Fibroblast of villous mesenchyme (primary cell): ENCODE measurements at regions not wholly inside any gene's neighbourhood (a gene's known extent, or its start where the extent isn't known, plus 50 kb on each side); places are given as distances from the start of the nearest gene placed in this dataset.

ENCODE experiments used
- DNase-seq: peaks from one replicate; pipeline ENCODE4 v3.0.0-alpha.2; 2010; ENCODE audit warnings: low read depth
- H3K4me3 ChIP-seq: 2 replicates; pipeline ENCODE4 v1.5.1; 2011; ENCODE audit warnings: low read depth, mild to moderate bottlenecking, low read length
- TF ChIP-seq, protein P1 (sequence below): IDR thresholded peaks from 2 replicates; pipeline ENCODE4 v1.5.1; 2012; ENCODE audit warnings: low read depth, mild to moderate bottlenecking, low read length; ENCODE audit not compliant: insufficient read depth

DNA sequence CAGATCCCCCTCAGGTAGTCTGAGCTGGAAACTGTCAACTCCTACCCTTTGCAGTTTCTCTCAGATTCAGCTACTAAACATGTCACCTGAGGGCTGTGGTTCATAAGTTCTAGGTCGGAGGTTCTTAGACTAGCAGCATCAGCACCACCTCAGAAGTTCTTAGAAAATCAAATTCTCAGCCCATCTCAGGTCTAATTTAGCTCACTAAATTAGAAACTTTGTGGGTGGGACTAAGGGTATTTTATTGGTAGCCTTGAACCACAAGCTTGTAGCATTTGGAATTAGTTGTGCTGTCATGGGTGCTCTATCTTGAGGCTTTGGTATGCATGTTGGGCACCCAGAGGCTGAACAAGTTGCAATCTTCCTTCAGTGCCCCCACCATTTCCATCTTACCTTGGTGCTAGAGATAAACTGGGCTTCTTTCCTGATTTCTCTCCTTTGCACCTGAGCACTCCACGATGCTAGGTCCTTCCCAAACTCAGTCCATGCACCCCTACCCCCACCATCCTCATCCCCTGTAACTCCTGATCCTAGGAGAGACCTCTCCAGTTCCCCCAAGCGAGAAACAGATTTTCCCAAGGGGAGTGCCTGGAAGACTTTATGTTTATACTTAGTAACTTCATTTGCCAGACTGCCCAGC, 54.2 kb downstream of the S1PR1 start:
- no peak for DNase-seq

DNA sequence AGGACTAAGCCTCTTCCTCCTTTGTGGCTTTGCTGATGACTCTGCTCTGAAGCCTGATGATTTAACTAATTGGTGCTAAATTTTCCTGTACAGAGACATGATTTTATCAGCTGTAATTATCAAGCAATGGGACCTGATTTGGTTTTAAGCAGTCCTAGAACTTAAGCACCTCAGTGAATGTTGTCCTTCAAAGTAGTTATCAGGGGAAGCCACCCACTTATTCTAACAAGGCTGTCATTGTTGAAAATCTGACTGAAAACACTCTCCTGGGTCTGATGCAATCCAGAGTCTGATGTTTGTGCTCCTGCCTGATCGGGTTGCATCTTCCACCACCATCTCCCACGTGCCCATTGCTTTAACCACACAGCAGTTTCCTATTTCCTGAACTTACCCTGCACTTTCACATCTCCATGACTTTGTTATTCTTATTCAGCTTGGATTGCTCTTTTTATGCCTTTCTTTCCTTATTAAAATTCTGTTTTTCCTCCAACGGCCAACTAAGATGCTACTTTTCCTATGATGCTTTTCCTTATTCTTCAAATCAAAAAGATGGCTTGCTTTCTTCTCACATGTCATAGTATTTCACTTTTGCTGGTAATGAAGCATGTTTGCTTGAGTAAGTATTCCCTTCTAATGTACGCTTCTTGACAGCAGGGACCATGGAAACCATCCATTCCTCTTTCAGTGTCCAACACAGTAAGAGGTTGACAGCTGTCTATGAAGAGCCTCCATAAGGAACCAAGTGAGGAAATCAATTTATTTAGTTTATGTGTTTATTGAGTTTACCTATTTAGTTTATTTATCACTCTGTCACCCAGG, 55.0 kb downstream of the S1PR1 start:
- TF ChIP-seq, protein P1, sequence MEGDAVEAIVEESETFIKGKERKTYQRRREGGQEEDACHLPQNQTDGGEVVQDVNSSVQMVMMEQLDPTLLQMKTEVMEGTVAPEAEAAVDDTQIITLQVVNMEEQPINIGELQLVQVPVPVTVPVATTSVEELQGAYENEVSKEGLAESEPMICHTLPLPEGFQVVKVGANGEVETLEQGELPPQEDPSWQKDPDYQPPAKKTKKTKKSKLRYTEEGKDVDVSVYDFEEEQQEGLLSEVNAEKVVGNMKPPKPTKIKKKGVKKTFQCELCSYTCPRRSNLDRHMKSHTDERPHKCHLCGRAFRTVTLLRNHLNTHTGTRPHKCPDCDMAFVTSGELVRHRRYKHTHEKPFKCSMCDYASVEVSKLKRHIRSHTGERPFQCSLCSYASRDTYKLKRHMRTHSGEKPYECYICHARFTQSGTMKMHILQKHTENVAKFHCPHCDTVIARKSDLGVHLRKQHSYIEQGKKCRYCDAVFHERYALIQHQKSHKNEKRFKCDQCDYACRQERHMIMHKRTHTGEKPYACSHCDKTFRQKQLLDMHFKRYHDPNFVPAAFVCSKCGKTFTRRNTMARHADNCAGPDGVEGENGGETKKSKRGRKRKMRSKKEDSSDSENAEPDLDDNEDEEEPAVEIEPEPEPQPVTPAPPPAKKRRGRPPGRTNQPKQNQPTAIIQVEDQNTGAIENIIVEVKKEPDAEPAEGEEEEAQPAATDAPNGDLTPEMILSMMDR, result no peak
- peak; percentile 80 for DNase-seq
- no peak overlapping the region for H3K4me3 ChIP-seq

More for the DNA sequence above, 54.2 kb downstream of the S1PR1 start:
- H3K4me3 ChIP-seq, result no peak overlapping the region
- TF ChIP-seq, protein P1, result no peak

DNA sequence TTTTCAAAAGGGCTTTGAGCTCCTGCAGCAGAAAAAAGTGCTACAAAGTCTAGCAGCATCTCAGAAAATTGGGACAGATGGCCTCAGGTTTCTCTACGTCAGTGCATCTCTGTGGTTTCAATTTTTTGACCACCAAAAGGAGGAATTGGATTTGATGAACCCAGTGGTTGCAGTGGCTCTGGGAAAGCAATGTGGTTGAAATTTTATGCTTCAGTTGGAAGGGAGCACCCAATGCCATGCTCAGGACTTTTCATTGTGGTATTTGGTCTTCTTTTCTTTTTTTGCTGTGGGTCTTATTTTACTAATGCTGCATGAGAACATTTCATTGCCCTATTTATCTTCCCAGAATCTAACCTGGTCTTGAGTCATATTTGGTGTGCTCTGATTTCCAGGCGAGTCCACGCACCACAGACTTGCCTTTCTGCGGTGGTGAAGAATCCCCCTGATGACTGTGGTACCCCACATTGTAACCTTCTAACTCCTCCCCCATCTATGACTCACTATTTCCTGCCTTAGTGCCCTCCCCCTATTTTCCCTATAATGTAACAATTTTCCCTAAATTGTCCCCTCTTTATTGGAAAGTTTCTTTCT, 56.7 kb downstream of the S1PR1 start:
- peak; percentile 35 for DNase-seq
- TF ChIP-seq, protein P1, result no peak
- H3K4me3 ChIP-seq, result no peak overlapping the region

DNA sequence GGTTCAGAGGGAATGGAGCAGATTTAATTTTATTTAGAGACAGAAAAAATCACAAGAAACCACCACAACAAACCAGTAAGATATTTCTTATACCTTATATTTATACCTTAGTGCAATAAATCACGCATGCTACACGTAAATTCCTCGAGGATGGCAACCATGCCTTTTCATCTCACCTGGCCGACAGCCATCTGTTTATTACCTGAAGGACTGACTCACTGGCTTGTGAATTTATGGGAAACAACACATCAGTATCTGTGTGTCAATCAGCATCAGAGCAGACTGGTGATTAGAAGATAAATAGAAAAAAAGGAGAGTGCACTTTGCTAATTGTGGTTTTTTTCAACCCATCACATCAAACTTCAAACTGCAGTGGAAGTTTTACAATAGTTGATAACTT, 58.4 kb downstream of the S1PR1 start:
- TF ChIP-seq, protein P1, result no peak
- H3K4me3 ChIP-seq, result no peak overlapping the region
- no peak for DNase-seq

DNA sequence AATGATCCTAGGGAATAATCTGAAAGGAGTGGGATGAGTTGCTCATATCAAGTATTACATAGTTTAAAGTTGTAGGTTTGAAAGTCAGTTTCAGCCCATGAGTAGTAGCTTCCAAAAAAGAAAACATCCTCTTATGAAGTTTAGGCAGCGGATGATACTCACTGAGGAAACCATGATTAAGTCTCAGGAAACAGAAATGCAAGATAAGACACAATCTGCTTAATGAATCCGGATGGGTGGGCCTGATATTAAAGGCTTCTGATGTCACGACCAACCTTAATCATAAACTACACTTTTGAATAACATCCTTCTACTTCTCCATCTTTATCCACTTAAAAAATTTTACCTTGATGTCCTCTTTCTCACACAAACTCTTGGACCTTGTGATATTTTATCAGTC, 61.8 kb downstream of the S1PR1 start:
- TF ChIP-seq, protein P1, result no peak
- DNase-seq, result no peak

DNA sequence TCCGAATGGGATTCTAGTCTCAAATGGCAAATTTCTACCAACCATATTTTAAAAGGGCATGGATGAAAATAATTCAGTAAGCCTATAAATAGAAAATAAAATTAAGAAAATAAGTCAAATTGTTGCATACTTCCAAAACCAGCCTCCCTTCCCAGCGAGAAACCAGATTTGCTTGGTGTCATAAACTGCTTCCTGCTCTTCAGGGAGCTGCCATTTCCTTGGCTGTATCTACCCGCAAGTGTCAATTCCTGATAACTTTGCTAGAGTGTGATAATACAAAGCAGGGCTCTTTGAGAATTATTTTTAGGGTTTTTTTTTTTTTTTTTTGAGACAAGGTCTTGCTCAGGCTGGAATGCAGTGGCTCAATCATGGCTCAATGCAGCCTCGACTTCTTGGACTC, 62.3 kb downstream of the S1PR1 start:
- TF ChIP-seq, protein P1, result no peak
- no peak overlapping the region for H3K4me3 ChIP-seq
- DNase-seq, result no peak

More for the DNA sequence above, 61.8 kb downstream of the S1PR1 start:
- no peak overlapping the region for H3K4me3 ChIP-seq
